B cell (primary cell): ENCODE measurements at regions not wholly inside any gene's neighbourhood (a gene's known extent, or its start where the extent isn't known, plus 50 kb on each side); places are given as distances from the start of the nearest gene placed in this dataset.

Experiments
- CTCF ChIP-seq: fragments of 200-600 bp; IDR thresholded peaks from one replicate; pipeline ENCODE4 v1.8.0; 2022; ENCODE audit warnings: antibody characterized with exemption, mild to moderate bottlenecking
- EZH2 ChIP-seq: IDR thresholded peaks from 2 replicates; pipeline ENCODE4 v1.6.1; 2012; ENCODE audit warnings: borderline replicate concordance, low read depth, mild to moderate bottlenecking, moderate library complexity, low read length; ENCODE audit not compliant: insufficient read depth, poor library complexity, severe bottlenecking

GRCh38 chr2:126774761-126775160, 118.8 kb downstream of the GYPC start:
- no peak for TF ChIP-seq CTCF
- no peak for TF ChIP-seq EZH2
